C4-2B (cell line): ENCODE measurements at regions not wholly inside any gene's neighbourhood (a gene's known extent, or its start where the extent isn't known, plus 50 kb on each side); places are given as distances from the start of the nearest gene placed in this dataset.

Source experiments
- H3K27ac ChIP-seq: fragments of 450-650 bp; 2 replicates; pipeline ENCODE4 v1.5.1; 2017
- ZFX ChIP-seq: fragments of 450-650 bp; IDR thresholded peaks from 2 replicates; pipeline ENCODE4 v1.6.1; 2017
- TF ChIP-seq, protein P1 (sequence below): fragments of 450-650 bp; conservative IDR thresholded peaks from 2 replicates; pipeline ENCODE4 v1.5.1; 2017; ENCODE audit warnings: mild to moderate bottlenecking

DNA sequence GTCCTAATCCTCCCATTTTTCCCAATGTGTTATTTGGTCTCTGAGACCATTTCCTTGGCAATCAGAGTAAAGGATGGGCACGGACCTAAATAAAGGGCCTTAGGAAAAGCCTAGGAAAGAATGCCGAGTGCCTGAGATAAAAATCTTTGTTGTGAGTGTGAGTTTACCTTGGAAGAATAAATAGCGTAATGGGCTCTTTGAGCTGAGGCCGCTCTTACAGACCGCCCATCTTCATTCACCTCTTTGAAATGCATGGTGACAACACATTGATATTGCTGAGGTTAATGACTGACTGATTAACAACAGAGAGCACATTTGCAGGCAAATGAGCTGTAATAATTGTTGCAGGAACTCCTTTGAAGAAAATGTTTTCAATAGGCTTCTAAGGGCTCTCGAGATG lies 1967.1 kb upstream of the WWC1 start:
- TF ChIP-seq, protein P1, sequence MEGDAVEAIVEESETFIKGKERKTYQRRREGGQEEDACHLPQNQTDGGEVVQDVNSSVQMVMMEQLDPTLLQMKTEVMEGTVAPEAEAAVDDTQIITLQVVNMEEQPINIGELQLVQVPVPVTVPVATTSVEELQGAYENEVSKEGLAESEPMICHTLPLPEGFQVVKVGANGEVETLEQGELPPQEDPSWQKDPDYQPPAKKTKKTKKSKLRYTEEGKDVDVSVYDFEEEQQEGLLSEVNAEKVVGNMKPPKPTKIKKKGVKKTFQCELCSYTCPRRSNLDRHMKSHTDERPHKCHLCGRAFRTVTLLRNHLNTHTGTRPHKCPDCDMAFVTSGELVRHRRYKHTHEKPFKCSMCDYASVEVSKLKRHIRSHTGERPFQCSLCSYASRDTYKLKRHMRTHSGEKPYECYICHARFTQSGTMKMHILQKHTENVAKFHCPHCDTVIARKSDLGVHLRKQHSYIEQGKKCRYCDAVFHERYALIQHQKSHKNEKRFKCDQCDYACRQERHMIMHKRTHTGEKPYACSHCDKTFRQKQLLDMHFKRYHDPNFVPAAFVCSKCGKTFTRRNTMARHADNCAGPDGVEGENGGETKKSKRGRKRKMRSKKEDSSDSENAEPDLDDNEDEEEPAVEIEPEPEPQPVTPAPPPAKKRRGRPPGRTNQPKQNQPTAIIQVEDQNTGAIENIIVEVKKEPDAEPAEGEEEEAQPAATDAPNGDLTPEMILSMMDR, result no peak
- TF ChIP-seq ZFX, result no peak
- H3K27ac ChIP-seq, result no peak overlapping the region

DNA sequence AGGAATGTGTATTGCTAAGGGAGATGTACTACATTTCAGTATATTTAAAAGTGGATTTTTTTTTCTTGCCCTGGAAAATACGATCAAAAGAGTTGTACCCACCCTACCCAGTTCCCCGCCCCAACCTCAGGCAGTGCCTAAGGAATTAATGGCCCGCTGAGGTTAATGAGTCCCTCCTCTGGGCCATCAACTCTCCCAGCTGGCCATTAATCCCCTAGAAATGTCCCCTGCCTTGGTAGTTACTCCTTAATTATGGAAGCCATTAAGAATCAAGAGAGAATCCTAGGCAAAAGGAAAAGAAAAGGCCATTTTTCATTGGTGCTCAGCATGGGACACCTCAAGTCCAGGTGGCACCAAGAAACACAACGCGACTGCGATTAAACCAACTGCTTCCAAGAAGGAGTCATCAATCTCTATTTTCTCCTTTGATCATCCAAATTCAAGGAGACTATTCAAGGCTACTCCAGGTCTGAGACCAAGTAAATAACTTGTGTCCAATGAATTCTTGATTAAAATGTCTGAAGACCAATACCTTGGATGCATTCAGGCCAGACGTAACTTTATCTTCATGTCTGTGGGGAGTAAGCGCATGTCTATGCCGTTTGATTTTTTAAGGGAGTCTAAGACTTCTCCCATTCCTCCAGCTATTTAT lies 1962.2 kb upstream of the WWC1 start:
- H3K27ac ChIP-seq, result no peak overlapping the region
- TF ChIP-seq, protein P1, result no peak
- no peak for TF ChIP-seq ZFX

DNA sequence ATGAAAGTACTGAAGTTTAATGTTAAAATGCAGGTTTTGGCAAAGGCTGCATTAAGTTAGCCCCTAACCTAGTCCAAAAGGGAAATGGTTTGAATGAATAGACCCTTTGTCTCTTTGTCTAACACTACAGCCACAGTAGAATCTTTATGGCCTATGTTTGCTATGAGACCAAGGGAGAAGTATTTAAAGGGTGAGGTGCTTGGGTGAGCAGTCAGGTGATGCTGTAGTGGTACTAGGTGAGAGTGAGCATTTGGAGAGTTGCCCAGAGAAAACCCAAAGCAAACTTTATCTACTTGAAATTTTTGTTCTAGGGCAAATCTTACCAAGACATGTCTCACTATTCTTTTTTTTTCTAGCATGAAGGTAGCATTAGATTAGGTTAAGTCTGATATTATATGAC lies 1961.4 kb upstream of the WWC1 start:
- H3K27ac ChIP-seq, result no peak overlapping the region
- TF ChIP-seq ZFX, result no peak
- TF ChIP-seq, protein P1, result no peak

DNA sequence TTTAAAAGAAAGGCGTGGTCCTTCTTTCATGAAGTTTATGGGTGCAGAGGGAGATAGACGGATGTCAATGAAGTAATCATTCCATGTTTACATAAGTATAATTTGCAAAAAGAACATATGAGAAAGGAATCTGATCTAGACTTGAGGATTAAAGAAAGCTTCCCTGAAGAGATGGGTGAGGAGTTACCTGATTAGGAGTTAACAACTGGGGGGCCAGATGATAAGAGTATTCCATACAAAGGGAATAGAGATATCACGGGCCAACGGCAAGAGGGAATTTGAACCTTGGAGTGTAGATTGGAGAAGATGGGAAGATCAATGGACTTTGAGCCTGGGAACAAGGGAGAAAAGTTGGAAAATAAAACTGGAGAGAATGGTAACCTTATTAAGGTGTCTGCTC lies 1959.9 kb upstream of the WWC1 start:
- TF ChIP-seq ZFX, result no peak
- TF ChIP-seq, protein P1, result no peak
- H3K27ac ChIP-seq, result no peak overlapping the region

DNA sequence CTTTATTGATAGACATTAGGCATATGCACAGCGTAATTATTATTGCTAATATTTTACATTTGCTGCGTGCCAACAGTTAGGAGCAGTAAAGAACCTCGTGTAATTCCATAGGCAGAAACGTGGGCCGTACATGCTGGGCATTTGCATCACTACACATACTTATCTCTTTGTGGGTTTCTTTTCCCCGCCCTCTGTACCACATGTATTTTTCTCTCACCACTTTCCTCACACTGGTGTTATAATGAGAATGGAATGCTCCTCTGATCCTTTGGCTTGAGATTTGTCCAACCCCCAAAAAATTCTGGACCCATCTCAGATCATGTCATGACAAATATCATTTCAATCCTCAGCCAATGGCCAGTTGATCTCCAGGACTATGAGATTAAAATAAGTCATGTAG lies 1952.6 kb upstream of the WWC1 start:
- TF ChIP-seq, protein P1, result no peak
- no peak for TF ChIP-seq ZFX
- no peak overlapping the region for H3K27ac ChIP-seq

DNA sequence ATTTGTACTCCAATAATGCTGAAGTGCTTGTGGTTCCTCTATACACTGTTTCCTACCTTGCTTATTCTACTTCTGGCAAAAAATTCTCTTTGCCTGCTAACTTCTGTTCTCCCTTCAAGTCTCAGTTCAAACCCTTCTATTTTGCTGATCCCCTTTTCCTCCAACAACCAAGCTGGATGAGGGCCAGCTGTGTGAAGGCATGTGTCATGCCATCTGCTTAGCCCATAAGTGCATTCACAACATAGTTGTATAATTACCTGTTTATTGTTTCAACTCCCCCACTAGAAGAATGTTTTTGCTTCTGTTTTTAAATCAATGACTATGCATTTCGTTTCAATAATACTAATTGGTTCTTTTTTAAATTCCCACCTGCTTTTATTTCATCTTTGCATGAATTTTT lies 1951.4 kb upstream of the WWC1 start:
- H3K27ac ChIP-seq, result no peak overlapping the region
- TF ChIP-seq, protein P1, result no peak
- no peak for TF ChIP-seq ZFX

DNA sequence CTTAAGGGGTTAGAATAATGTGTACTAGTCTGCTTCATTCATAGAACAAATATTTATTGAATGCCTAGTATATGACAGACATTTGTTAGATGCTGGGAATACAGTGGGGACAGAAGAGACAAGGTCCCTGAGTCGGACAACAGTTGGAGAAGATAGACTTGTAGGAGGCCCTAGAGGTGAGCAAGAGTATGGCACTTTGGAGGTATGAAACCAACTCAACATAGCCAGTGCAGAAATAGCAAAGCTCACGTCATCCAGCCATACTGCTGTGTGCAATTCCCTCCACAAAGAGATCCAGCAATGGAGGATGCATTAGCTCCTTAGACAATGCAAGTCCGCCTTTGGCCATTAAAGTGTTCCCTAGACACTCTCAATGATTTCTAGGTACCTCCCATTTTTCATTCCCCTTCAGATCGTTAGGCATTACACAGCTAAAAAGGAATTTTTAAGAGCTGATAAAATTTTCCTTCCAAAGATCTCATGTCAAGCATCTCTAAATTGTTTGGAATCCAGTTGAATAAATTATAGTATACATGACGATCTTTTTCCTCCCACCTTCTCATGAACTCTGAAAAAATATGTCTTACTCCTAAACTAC lies 1949.6 kb upstream of the WWC1 start:
- TF ChIP-seq, protein P1, result peak; percentile 44
- no peak for TF ChIP-seq ZFX
- H3K27ac ChIP-seq, result no peak overlapping the region
